Hepatocyte (in vitro differentiated cells): ENCODE measurements at regions not wholly inside any gene's neighbourhood (a gene's known extent, or its start where the extent isn't known, plus 50 kb on each side); places are given as distances from the start of the nearest gene placed in this dataset.

Experiments used
- DNase-seq: peaks from one replicate; pipeline ENCODE4 v3.0.0-alpha.2; 2016; ENCODE audit warnings: low spot score
- H2AFZ ChIP-seq: fragments of 200-600 bp; sonication (generic); 2 replicates; pipeline ENCODE4 v1.6.0; 2016; ENCODE audit warnings: antibody characterized with exemption, mild to moderate bottlenecking
- H3K27ac ChIP-seq: fragments of 200-600 bp; sonication (generic); 2 replicates; pipeline ENCODE4 v1.5.1; 2016; ENCODE audit warnings: mild to moderate bottlenecking
- H3K27me3 ChIP-seq: fragments of 200-600 bp; sonication (generic); 2 replicates; pipeline ENCODE4 v1.6.1; 2016
- H3K36me3 ChIP-seq: fragments of 200-600 bp; sonication (generic); replicated peaks from 2 replicates; pipeline ENCODE4 v1.5.1; 2016; ENCODE audit warnings: low read depth; ENCODE audit not compliant: insufficient read depth
- H3K4me1 ChIP-seq: fragments of 200-600 bp; sonication (generic); 2 replicates; pipeline ENCODE4 v1.5.1; 2016; ENCODE audit warnings: mild to moderate bottlenecking, moderate library complexity; ENCODE audit not compliant: insufficient read depth
- H3K4me2 ChIP-seq: fragments of 200-600 bp; sonication (generic); 2 replicates; pipeline ENCODE4 v1.6.0; 2016
- H3K4me3 ChIP-seq: fragments of 200-600 bp; sonication (generic); 2 replicates; pipeline ENCODE4 v1.5.1; 2016; ENCODE audit warnings: mild to moderate bottlenecking
- H3K79me2 ChIP-seq: fragments of 200-600 bp; sonication (generic); 2 replicates; pipeline ENCODE4 v1.6.0; 2017; ENCODE audit warnings: mild to moderate bottlenecking
- H3K9me2 ChIP-seq: fragments of 200-600 bp; sonication (generic); replicated peaks from 2 replicates; pipeline ENCODE4 v1.6.0; 2017; ENCODE audit warnings: mild to moderate bottlenecking; ENCODE audit not compliant: insufficient read depth
- H3K9me3 ChIP-seq: fragments of 200-600 bp; sonication (generic); 2 replicates; pipeline ENCODE4 v1.5.1; 2016; ENCODE audit warnings: low read depth, mild to moderate bottlenecking
- H4K20me1 ChIP-seq: fragments of 200-600 bp; sonication (generic); 2 replicates; pipeline ENCODE4 v1.6.0; 2016; ENCODE audit warnings: mild to moderate bottlenecking; ENCODE audit not compliant: insufficient read depth, poor library complexity, severe bottlenecking
- EZH2 ChIP-seq: fragments of 200-600 bp; sonication (generic); IDR thresholded peaks from 2 replicates; pipeline ENCODE4 v1.6.1; 2016; ENCODE audit warnings: antibody characterized with exemption, mild to moderate bottlenecking, borderline replicate concordance
- EZH2phosphoT487 ChIP-seq: fragments of 200-600 bp; sonication (generic); IDR thresholded peaks from one replicate; pipeline ENCODE4 v1.6.1; 2018; ENCODE audit warnings: antibody characterized with exemption, mild to moderate bottlenecking, low read depth, moderate library complexity; ENCODE audit not compliant: unreplicated experiment, severe bottlenecking
- WGBS: methylation state at CpG from one replicate; pipeline ENCODE4 v1.1.6; 2016; ENCODE audit warnings: low lambda C conversion rate; ENCODE audit errors: missing lambda C conversion rate; 5-methylcytosine and 5-hydroxymethylcytosine counted together
- TF ChIP-seq, protein P1 (sequence below): fragments of 200-600 bp; sonication (generic); IDR thresholded peaks from 2 replicates; pipeline ENCODE4 v1.5.1; 2016; ENCODE audit warnings: antibody characterized with exemption, mild to moderate bottlenecking; ENCODE audit not compliant: poor library complexity

DNA sequence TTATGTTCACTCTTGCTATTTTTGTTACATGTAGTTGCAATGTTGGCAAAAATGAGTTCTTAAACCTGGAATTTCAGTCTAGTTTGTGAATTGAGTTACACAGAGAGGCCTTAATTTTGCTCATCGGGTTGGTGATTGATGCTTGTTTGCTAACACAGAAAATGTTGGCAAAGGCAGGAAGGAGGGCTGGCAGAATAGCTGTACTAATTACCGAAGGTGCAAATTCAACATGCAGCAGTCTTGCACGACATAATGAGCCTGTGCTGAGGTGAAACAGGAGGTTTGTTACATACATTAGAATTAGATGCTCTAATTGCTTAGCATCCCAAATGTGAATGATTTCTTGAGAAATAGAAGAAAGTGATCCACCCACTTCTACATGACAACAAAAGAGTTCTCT lies 475.0 kb upstream of the TOM1L1 start:
- WGBS = 89% methylated on average over 3 of the region's 3 CpGs
- Histone ChIP-seq H3K79me2 (no peaks in the 10 kb centered on the region), H3K9me3 (no peaks in the 10 kb centered on the region), H2AFZ (no peak overlapping the region), H3K27ac (no peak overlapping the region), H3K4me1 (no peaks in the 10 kb centered on the region), H4K20me1 (no peaks in the 10 kb centered on the region), H3K27me3 (no peaks in the 10 kb centered on the region), H3K4me3 (no peak overlapping the region), H3K36me3 (no peaks in the 10 kb centered on the region), H3K4me2 (no peak overlapping the region), H3K9me2 (no peaks in the 10 kb centered on the region)
- no peak for DNase-seq
- TF ChIP-seq EZH2 (no peak), EZH2phosphoT487 (no peak)
- TF ChIP-seq, protein P1, sequence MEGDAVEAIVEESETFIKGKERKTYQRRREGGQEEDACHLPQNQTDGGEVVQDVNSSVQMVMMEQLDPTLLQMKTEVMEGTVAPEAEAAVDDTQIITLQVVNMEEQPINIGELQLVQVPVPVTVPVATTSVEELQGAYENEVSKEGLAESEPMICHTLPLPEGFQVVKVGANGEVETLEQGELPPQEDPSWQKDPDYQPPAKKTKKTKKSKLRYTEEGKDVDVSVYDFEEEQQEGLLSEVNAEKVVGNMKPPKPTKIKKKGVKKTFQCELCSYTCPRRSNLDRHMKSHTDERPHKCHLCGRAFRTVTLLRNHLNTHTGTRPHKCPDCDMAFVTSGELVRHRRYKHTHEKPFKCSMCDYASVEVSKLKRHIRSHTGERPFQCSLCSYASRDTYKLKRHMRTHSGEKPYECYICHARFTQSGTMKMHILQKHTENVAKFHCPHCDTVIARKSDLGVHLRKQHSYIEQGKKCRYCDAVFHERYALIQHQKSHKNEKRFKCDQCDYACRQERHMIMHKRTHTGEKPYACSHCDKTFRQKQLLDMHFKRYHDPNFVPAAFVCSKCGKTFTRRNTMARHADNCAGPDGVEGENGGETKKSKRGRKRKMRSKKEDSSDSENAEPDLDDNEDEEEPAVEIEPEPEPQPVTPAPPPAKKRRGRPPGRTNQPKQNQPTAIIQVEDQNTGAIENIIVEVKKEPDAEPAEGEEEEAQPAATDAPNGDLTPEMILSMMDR = no peak

DNA sequence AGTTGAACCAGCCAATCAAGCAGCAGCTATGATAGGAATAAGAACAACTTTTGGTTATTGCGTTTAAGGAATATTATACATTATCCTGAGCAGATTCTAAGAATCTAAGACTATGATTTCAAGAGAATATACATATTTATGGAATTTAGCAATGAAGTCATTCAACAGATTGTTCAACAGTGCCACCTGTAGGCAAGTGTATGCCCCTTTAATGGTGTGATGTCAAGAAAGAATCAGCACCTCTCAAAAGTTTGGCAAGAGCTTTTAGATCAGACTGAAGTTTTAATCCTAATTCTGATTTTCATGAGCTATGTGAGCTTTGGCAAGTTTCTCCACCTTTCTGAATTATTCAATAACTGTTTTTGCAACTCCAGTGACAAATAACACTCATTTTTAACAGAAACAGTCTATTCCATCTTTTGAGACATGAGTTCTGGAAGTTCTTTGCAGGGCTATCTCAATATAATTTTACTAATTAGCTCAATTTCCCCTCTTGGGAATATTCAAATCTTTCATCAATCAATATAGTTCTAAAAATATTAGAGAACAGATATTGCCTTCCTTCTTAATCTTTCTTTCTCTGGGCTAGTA lies 474.3 kb upstream of the TOM1L1 start:
- H3K9me2 ChIP-seq = no peaks in the 10 kb centered on the region
- no peak overlapping the region for H3K4me2 ChIP-seq
- peak; percentile 53 for DNase-seq
- H3K4me1 ChIP-seq = no peaks in the 10 kb centered on the region
- H3K79me2 ChIP-seq = no peaks in the 10 kb centered on the region
- H4K20me1 ChIP-seq = no peaks in the 10 kb centered on the region
- 38% methylated on average over 1 of the region's 1 CpG for WGBS
- no peaks in the 10 kb centered on the region for H3K27me3 ChIP-seq
- no peak overlapping the region for H2AFZ ChIP-seq
- TF ChIP-seq, protein P1 = peak; percentile 66
- no peak for TF ChIP-seq EZH2
- no peaks in the 10 kb centered on the region for H3K36me3 ChIP-seq
- H3K9me3 ChIP-seq = no peaks in the 10 kb centered on the region
- no peak overlapping the region for H3K4me3 ChIP-seq
- no peak overlapping the region for H3K27ac ChIP-seq

DNA sequence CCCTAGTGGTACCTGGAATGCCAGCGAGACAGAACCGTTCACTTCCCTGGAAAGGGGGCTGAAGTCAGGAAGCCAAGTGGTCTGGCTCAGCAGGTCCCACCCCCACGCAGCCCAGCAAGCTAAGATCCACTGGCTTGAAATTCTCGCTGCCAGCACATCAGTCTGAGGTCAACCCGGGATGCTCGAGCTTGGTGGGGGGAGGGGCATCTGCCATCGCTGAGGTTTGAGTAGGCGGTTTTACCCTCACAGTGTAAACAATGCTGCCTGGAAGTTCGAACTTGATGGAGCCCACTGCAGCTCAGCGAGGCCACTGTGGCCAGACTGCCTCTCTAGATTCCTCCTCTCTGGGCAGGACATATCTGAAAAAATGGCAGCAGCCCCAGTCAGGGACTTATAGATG lies 464.7 kb upstream of the TOM1L1 start:
- Histone ChIP-seq H3K79me2 (no peaks in the 10 kb centered on the region), H2AFZ (no peak overlapping the region)
- TF ChIP-seq EZH2 (no peak), EZH2phosphoT487 (no peak)
- TF ChIP-seq, protein P1 = no peak

DNA sequence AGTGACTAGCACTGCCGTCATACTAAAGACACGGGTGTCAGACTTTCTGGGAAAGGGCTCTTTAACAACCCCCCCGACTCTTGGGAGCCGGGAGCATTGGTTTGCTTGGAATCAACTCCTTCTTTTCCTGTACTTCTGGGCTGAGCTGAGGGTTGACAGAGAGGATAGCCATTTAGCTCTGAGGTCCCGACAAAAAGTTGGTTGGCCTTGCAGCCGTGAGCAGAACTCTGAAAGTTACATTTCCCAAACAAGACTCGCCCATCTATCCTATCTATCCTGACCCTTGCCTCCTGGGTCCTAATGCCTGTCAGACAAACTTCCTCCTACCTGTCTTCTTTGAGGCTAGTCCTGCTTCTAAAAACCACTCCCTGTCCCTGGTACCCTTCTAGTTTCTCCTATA lies 460.8 kb upstream of the TOM1L1 start:
- no peak overlapping the region for H3K4me2 ChIP-seq
- no peaks in the 10 kb centered on the region for H4K20me1 ChIP-seq
- H2AFZ ChIP-seq = no peak overlapping the region
- H3K4me1 ChIP-seq = no peaks in the 10 kb centered on the region
- no peaks in the 10 kb centered on the region for H3K9me2 ChIP-seq
- WGBS = 85% methylated on average over 7 of the region's 7 CpGs
- no peaks in the 10 kb centered on the region for H3K36me3 ChIP-seq
- no peaks in the 10 kb centered on the region for H3K27me3 ChIP-seq
- no peak for TF ChIP-seq EZH2
- TF ChIP-seq, protein P1 = no peak
- no peak for TF ChIP-seq EZH2phosphoT487
- no peaks in the 10 kb centered on the region for H3K79me2 ChIP-seq
- no peaks in the 10 kb centered on the region for H3K9me3 ChIP-seq
- no peak overlapping the region for H3K4me3 ChIP-seq
- no peak for DNase-seq
- no peak overlapping the region for H3K27ac ChIP-seq

More for the DNA sequence above, 464.7 kb upstream of the TOM1L1 start:
- no peaks in the 10 kb centered on the region for H3K9me2 ChIP-seq
- no peak overlapping the region for H3K27ac ChIP-seq
- no peaks in the 10 kb centered on the region for H4K20me1 ChIP-seq
- 72% methylated on average over 10 of the region's 10 CpGs for WGBS
- no peaks in the 10 kb centered on the region for H3K4me1 ChIP-seq
- H3K9me3 ChIP-seq = no peaks in the 10 kb centered on the region
- no peak overlapping the region for H3K4me2 ChIP-seq
- DNase-seq = no peak
- no peaks in the 10 kb centered on the region for H3K27me3 ChIP-seq
- H3K36me3 ChIP-seq = no peaks in the 10 kb centered on the region
- H3K4me3 ChIP-seq = no peak overlapping the region
